A549 (cell line): ENCODE measurements at regions not wholly inside any gene's neighbourhood (a gene's known extent, or its start where the extent isn't known, plus 50 kb on each side); places are given as distances from the start of the nearest gene placed in this dataset.
"Not testable (repeated sequence)": the region's sequence is repeated elsewhere in the genome, so short reads cannot be mapped to it uniquely, and the experiment has no call there.

Source experiments
- ATAC-seq, 2 experiments: fragments of 200-7000 bp in 1 of 2; fragments of >200 bp in 1 of 2; cut with Nextera tagmentation in 1 of 2; cut with Tn5 transposase in 1 of 2; 3 replicates each; pipeline versions ENCODE4 v1.8.0 to v1.9.1; 2018 to 2020; ENCODE audit warnings: mild to moderate bottlenecking in 1 of 2, moderate library complexity in 1 of 2
- CTCF ChIA-PET: fragments of 300-600 bp; sonication (Branson Sonifier 250); formaldehyde crosslinking; extraction: SDS; loops from one replicate; lab custom pipeline; 2021; ENCODE audit warnings: antibody characterized with exemption, inconsistent platforms; lab: Yijun Ruan, JAX
- POLR2A ChIA-PET: fragments of 350-600 bp; formaldehyde crosslinking; extraction: SDS; loops from one replicate; lab custom pipeline; 2021; ENCODE audit warnings: antibody characterized with exemption, inconsistent platforms; lab: Yijun Ruan, JAX
- DNase-seq, 2 experiments: peaks; one replicate each; pipeline versions ENCODE4 v3.0.0 to v3.0.0-alpha.2; 2011 to 2016; ENCODE audit warnings: low read depth in 1 of 2, low spot score in 1 of 2
- FAIRE-seq: peaks from 2 replicates; lab custom pipeline; 2011; peaks lifted over from hg19 to GRCh38; lab: Jason Lieb, UNC
- H3K27ac ChIP-seq, 2 experiments: fragments of >200 bp; sonication (Bioruptor Twin); formaldehyde crosslinking; 3 replicates each; pipeline ENCODE4 v1.5.1; 2016 to 2017
- H3K4me1 ChIP-seq: fragments of >200 bp; sonication (Bioruptor Twin); formaldehyde crosslinking; 3 replicates; pipeline ENCODE4 v1.6.1; 2016
- H3K4me2 ChIP-seq: fragments of >200 bp; sonication (Bioruptor Twin); formaldehyde crosslinking; 3 replicates; pipeline ENCODE4 v1.6.1; 2016
- H3K4me3 ChIP-seq: fragments of >200 bp; sonication (Bioruptor Twin); formaldehyde crosslinking; 3 replicates; pipeline ENCODE4 v1.5.1; 2016
- H3K9me3 ChIP-seq: fragments of >200 bp; sonication (Bioruptor Twin); formaldehyde crosslinking; 3 replicates; pipeline ENCODE4 v1.6.1; 2016
- BHLHE40 ChIP-seq: IDR thresholded peaks from 2 replicates; pipeline ENCODE4 v1.6.1; 2012; ENCODE audit warnings: low read depth, low read length, inconsistent platforms
- CBX8 ChIP-seq: fragments of 200-600 bp; sonication (generic); IDR thresholded peaks from 2 replicates; pipeline ENCODE4 v1.6.1; 2016
- CHD2 ChIP-seq: fragments of 150-350 bp; IDR thresholded peaks from 2 replicates; pipeline ENCODE4 v1.6.1; 2014; ENCODE audit warnings: low read length; ENCODE audit not compliant: partially characterized antibody
- FOSL2 ChIP-seq, 2 experiments: fragments of 450-650 bp in 1 of 2; fragments of >200 bp in 1 of 2; sonication (Bioruptor Twin) in 1 of 2; formaldehyde crosslinking; IDR thresholded peaks; 2 replicates each; pipeline versions ENCODE4 v1.5.0 to v1.6.1; 2016 to 2020; ENCODE audit warnings: mild to moderate bottlenecking in 1 of 2, moderate library complexity in 1 of 2
- GATA3 ChIP-seq: IDR thresholded peaks from 2 replicates; pipeline ENCODE4 v1.6.1; 2012; ENCODE audit warnings: borderline replicate concordance
- HDAC2 ChIP-seq: fragments of 200-600 bp; sonication (generic); IDR thresholded peaks from 2 replicates; pipeline ENCODE4 v1.6.1; 2016
- HOXB13 ChIP-seq: fragments of 250-450 bp; sonication (Bioruptor Pico); IDR thresholded peaks from 2 replicates; pipeline ENCODE4 v1.5.0; 2020; ENCODE audit warnings: low read depth, mild to moderate bottlenecking, moderate library complexity
- KDM1A ChIP-seq: fragments of 200-600 bp; sonication (generic); IDR thresholded peaks from 2 replicates; pipeline ENCODE4 v1.6.1; 2016; ENCODE audit warnings: low read depth, mild to moderate bottlenecking
- POLR2A ChIP-seq: IDR thresholded peaks from 2 replicates; pipeline ENCODE4 v1.6.1; 2012; ENCODE audit warnings: mild to moderate bottlenecking, low read length
- RAD21 ChIP-seq, 2 experiments: fragments of >200 bp in 1 of 2; sonication (Bioruptor Twin) in 1 of 2; formaldehyde crosslinking in 1 of 2; IDR thresholded peaks in 1 of 2; conservative IDR thresholded peaks in 1 of 2; 2 replicates in 1 of 2; 3 replicates in 1 of 2; pipeline ENCODE4 v1.6.1; 2012 to 2018; ENCODE audit warnings: inconsistent platforms in 1 of 2
- RARB ChIP-seq: fragments of 250-450 bp; sonication (Bioruptor Pico); IDR thresholded peaks from 2 replicates; pipeline ENCODE4 v1.8.0; 2021; ENCODE audit warnings: mild to moderate bottlenecking, moderate library complexity
- RCOR1 ChIP-seq: fragments of 150-350 bp; IDR thresholded peaks from 2 replicates; pipeline ENCODE4 v1.6.1; 2014; ENCODE audit warnings: antibody characterized with exemption, low read length, low read depth
- ZFP36 ChIP-seq: fragments of 450-650 bp; IDR thresholded peaks from 2 replicates; pipeline ENCODE4 v1.6.1; 2014; ENCODE audit warnings: borderline replicate concordance; ENCODE audit not compliant: partially characterized antibody
- WGBS: methylation state at CpG from one replicate; pipeline ENCODE4 v1.1.6; 2017; ENCODE audit errors: missing lambda C conversion rate; 5-methylcytosine and 5-hydroxymethylcytosine counted together
- TF ChIP-seq, protein P1 (sequence below): fragments of >200 bp; sonication (Bioruptor Twin); formaldehyde crosslinking; IDR thresholded peaks from 3 replicates; pipeline ENCODE4 v1.5.1; 2016
- TF ChIP-seq, protein P2 (sequence below): fragments of 450-650 bp; IDR thresholded peaks from 2 replicates; pipeline ENCODE4 v1.6.1; 2014; ENCODE audit warnings: antibody characterized with exemption
- TF ChIP-seq, protein P3 (sequence below): fragments of 200-600 bp; sonication (generic); IDR thresholded peaks from 2 replicates; pipeline ENCODE4 v1.6.1; 2016; ENCODE audit warnings: antibody characterized with exemption, mild to moderate bottlenecking, moderate library complexity
- TF ChIP-seq, protein P4 (sequence below): fragments of 150-350 bp; IDR thresholded peaks from 2 replicates; pipeline ENCODE4 v1.6.1; 2014; ENCODE audit warnings: low read depth, mild to moderate bottlenecking, low read length
- TF ChIP-seq, protein P5 (sequence below): IDR thresholded peaks from 2 replicates; pipeline ENCODE4 v1.6.1; 2012

DNA sequence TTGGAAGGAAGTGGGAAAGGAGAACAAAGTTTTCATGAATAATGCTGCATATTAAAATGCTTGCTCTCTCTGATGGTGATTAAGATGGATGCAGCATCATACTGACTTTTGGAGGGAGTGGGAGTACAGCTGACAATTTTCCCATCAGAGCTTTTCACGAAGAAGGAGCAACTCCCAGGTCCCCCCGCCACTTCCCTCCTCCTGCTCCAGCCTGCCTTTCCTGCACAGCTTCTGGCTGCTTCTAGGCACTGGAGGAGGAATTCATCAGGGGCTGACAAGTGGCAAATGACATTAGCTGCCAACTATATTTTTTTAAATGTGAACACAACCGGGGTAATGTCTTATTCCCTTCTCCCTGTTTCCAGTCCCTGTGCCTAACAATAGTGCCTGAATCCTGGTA, 477.9 kb downstream of the SHISA9 start:
- Histone ChIP-seq H3K27ac (no peak overlapping the region), H3K4me3 (no peak overlapping the region), H3K4me1 (no peaks in the 10 kb centered on the region), H3K9me3 (peaks cover 2% of the 10 kb centered on the region; the same call in 2 of the 3 replicates), H3K4me2 (no peak overlapping the region)
- 3% methylated on average over 3 of the region's 3 CpGs for WGBS
- DNase-seq (no peak), ATAC-seq (no peak), FAIRE-seq (no peak)
- ChIA-PET CTCF (no interaction called here), POLR2A (no interaction called here)
- no peak for TF ChIP-seq ZFP36
- TF ChIP-seq, protein P1, sequence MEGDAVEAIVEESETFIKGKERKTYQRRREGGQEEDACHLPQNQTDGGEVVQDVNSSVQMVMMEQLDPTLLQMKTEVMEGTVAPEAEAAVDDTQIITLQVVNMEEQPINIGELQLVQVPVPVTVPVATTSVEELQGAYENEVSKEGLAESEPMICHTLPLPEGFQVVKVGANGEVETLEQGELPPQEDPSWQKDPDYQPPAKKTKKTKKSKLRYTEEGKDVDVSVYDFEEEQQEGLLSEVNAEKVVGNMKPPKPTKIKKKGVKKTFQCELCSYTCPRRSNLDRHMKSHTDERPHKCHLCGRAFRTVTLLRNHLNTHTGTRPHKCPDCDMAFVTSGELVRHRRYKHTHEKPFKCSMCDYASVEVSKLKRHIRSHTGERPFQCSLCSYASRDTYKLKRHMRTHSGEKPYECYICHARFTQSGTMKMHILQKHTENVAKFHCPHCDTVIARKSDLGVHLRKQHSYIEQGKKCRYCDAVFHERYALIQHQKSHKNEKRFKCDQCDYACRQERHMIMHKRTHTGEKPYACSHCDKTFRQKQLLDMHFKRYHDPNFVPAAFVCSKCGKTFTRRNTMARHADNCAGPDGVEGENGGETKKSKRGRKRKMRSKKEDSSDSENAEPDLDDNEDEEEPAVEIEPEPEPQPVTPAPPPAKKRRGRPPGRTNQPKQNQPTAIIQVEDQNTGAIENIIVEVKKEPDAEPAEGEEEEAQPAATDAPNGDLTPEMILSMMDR, result no peak
- TF ChIP-seq, protein P2, sequence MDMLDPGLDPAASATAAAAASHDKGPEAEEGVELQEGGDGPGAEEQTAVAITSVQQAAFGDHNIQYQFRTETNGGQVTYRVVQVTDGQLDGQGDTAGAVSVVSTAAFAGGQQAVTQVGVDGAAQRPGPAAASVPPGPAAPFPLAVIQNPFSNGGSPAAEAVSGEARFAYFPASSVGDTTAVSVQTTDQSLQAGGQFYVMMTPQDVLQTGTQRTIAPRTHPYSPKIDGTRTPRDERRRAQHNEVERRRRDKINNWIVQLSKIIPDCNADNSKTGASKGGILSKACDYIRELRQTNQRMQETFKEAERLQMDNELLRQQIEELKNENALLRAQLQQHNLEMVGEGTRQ, result no peak

DNA sequence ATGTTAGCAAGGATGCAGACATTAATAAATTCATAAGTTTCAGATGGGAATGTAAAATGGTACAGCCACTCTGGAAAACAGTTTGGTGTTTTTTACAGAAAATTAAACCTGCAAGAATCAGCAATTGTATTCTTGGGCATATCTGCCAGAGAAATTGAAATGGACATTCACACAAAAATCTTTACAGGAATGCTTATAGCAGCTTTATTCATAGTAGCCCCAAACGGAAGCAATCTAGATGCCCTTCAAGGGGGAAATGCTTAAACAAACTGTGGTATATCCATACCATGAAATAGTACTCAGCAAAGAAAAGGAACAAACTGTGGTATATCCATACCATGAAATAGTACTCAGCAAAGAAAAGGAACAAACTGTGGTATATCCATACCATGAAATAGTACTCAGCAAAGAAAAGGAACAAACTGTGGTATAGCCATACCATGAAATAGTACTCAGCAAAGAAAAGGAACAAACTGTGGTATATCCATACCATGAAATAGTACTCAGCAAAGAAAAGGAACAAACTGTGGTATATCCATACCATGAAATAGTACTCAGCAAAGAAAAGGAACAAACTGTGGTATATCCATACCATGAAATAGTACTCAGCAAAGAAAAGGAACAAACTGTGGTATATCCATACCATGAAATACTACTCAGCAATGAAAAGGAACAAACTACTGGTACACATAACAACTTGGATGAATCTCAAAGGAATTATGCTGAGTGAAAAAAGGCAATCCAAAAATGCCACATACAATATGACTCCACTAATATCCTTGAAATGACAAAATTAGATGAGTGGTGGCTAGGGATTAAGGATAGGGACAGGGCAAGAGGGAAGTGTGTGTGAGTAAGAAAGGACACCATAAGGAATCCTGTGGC, 484.0 kb downstream of the SHISA9 start:
- peak; percentile 78; the same call in 1 of the 2 replicates for TF ChIP-seq KDM1A
- WGBS, result 0% methylated on average over 1 of the region's 1 CpG
- DNase-seq, H3K4me2 ChIP-seq, H3K4me3 ChIP-seq, CTCF ChIA-PET, ATAC-seq, FAIRE-seq, H3K4me1 ChIP-seq, H3K27ac ChIP-seq, POLR2A ChIA-PET: not testable (repeated sequence)
- H3K9me3 ChIP-seq, result peaks cover 15% of the 10 kb centered on the region; the same call in 2 of the 3 replicates

DNA sequence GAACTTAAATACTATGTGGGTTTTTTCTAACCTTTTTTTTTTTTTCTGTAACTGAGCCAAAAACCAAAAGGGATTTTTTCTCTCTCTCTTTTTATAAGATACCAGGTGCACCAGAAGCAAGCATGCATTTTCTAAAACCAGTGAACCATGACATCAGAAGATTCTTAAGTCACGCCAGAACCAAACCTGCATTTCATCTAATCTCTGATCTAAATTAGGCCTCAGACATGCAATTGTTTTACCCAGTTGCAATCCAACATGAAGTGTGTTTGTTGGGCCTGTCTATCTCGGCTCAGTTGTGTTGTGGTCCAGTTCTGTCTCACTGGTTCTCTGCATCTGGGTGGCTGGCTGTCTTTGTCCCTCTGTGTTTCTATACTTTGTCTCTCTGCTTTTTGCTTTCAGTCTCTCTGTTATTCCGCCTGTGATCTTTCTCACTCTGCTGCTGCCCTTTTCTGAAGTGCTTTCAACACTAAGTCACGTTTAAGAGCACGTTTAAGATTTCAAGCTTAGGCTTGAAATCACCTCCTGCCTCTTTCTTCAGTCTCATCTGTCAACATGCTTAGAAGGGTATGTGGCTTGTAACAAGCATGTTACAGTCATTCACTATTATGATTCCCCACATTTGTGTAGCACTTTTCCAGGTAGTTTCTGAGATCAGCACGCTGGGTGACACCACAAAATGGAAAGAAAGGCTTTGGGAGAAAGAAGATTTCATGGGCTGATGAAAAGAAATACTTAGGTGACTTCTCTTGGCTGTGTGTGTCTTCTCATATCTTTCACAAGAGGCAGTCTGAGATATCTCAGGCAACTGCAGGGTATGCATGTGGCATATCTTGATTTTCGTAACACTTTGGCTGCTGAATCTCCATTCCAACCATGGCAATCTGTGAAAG, 488.9 kb downstream of the SHISA9 start:
- Histone ChIP-seq H3K9me3 (peaks cover 8% of the 10 kb centered on the region; the same call in 2 of the 3 replicates), H3K4me1 (no peaks in the 10 kb centered on the region), H3K4me3 (no peak overlapping the region), H3K27ac (no peak overlapping the region), H3K4me2 (no peak overlapping the region)
- WGBS, result 2% methylated on average over 7 of the region's 7 CpGs
- ChIA-PET CTCF (no interaction called here), POLR2A (no interaction called here)
- ATAC-seq (no peak), FAIRE-seq (no peak), DNase-seq (no peak)
- TF ChIP-seq, protein P3, sequence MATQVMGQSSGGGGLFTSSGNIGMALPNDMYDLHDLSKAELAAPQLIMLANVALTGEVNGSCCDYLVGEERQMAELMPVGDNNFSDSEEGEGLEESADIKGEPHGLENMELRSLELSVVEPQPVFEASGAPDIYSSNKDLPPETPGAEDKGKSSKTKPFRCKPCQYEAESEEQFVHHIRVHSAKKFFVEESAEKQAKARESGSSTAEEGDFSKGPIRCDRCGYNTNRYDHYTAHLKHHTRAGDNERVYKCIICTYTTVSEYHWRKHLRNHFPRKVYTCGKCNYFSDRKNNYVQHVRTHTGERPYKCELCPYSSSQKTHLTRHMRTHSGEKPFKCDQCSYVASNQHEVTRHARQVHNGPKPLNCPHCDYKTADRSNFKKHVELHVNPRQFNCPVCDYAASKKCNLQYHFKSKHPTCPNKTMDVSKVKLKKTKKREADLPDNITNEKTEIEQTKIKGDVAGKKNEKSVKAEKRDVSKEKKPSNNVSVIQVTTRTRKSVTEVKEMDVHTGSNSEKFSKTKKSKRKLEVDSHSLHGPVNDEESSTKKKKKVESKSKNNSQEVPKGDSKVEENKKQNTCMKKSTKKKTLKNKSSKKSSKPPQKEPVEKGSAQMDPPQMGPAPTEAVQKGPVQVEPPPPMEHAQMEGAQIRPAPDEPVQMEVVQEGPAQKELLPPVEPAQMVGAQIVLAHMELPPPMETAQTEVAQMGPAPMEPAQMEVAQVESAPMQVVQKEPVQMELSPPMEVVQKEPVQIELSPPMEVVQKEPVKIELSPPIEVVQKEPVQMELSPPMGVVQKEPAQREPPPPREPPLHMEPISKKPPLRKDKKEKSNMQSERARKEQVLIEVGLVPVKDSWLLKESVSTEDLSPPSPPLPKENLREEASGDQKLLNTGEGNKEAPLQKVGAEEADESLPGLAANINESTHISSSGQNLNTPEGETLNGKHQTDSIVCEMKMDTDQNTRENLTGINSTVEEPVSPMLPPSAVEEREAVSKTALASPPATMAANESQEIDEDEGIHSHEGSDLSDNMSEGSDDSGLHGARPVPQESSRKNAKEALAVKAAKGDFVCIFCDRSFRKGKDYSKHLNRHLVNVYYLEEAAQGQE, result no peak
- TF ChIP-seq RARB (CRISPR knock-in tag) (no peak), RAD21 (conservative IDR thresholded peaks at IDR 0.05 in 1 of 2, IDR thresholded peaks at IDR 0.05 in 1 of 2) (no peak), RCOR1 (no peak), CHD2 (no peak), HDAC2 (no peak), BHLHE40 (no peak), CBX8 (no peak), HOXB13 (CRISPR knock-in tag) (no peak), FOSL2 (IDR thresholded peaks at IDR 0.05) (no peak), FOSL2 (CRISPR knock-in tag; IDR thresholded peaks at IDR 0.05) (no peak), GATA3 (no peak), POLR2A (no peak)
- TF ChIP-seq, protein P4, sequence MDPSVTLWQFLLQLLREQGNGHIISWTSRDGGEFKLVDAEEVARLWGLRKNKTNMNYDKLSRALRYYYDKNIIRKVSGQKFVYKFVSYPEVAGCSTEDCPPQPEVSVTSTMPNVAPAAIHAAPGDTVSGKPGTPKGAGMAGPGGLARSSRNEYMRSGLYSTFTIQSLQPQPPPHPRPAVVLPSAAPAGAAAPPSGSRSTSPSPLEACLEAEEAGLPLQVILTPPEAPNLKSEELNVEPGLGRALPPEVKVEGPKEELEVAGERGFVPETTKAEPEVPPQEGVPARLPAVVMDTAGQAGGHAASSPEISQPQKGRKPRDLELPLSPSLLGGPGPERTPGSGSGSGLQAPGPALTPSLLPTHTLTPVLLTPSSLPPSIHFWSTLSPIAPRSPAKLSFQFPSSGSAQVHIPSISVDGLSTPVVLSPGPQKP, result no peak
- TF ChIP-seq, protein P5, sequence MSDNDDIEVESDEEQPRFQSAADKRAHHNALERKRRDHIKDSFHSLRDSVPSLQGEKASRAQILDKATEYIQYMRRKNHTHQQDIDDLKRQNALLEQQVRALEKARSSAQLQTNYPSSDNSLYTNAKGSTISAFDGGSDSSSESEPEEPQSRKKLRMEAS, result no peak
- TF ChIP-seq, protein P1, result no peak
- TF ChIP-seq, protein P2, result no peak
